HG02885 (cell line): ENCODE measurements at regions not wholly inside any gene's neighbourhood (a gene's known extent, or its start where the extent isn't known, plus 50 kb on each side); places are given as distances from the start of the nearest gene placed in this dataset.
"Not testable (repeated sequence)": the region's sequence is repeated elsewhere in the genome, so short reads cannot be mapped to it uniquely, and the experiment has no call there.

Source experiments
- ATAC-seq: cut with Tn5 transposase; IDR thresholded peaks from one replicate; pipeline ENCODE4 v1.9.1; 2021; ENCODE audit warnings: mild to moderate bottlenecking; ENCODE audit not compliant: unreplicated experiment, poor library complexity

- no peak for ATAC-seq
Measured at GRCh38 chr1:55474168-55474786, 259.1 kb upstream of the USP24 start.

DNA sequence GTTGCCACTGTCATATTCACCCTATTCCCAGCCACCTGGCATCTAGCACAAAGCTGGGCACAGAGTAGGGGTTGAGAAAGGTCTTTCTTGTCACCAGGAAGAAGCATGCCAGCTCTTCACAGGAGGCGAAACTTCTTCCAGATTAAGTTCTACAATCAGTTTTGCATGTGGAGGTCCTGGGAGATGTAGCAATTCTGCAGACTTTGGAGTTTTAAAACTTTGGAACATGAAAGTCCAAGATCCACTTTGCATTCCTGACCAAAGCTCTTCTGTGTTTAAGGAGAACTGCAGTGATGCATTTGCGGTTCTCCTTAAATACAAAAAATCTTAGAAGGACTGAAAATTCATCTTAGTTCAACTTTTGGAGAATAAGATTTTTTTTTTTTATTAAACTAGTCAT lies 258.5 kb upstream of the USP24 start:
- ATAC-seq: no peak

DNA sequence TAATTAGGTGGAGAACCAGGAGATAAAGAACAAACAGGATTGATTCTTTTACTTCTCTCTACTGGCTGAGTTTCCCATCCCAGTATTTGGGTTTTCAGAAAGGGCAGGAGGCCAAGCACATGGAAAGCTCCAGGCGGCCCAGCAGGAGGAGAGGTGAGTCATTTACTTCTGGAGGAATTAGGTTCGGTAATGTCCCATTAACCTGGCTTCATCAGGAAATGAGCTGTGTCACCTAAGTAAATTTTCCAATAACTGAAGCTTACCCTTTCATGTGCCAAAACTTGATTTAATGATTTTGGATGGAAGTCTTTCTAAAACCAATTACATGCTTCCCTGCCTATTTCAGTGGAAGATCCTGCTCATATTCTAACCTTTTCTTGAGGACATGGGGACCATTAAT lies 257.6 kb upstream of the USP24 start:
- ATAC-seq: no peak

- ATAC-seq: no peak
Measured at GRCh38 chr1:55472115-55472514, 257.0 kb upstream of the USP24 start.

GRCh38 chr1:55468142-55468795 lies 253.1 kb upstream of the USP24 start:
- ATAC-seq: no peak

DNA sequence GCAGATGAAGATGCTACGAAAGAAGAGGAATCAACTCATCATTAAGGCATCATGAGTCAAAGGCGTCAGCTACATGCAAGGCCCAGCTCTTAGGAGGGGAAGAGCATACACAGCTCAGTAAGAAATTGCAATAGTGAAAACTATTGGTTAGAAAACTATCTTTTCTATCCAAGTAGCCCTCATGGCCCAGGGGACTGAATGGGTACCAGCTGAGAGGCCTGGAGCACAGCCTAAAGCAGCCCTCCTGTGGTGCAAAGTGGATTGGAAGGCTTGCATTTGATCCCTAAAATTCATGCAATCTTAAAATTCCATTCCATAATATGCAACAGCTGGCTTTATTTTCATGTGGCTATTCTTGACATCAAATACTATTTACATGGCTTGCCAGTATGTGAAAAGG lies 251.8 kb upstream of the USP24 start:
- ATAC-seq: no peak

DNA sequence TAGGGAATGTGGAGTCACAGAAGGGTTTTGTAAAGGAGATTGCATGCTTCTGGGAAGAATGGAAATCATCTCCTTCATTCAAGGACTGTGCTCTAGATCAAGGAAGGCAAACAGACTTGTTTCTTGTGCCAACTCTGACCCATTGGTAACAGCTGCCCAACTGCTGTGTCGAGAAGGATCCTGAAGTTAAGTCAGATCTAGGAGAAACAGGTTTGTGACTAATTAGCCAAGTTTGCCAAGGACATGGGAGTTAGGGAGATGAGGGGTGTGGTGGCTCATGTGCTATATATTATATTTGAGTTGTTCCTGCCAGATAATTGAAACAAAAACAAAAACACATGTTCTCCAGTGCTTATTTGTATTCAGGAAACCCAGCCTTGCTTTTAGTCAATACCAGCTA lies 251.2 kb upstream of the USP24 start:
- no peak for ATAC-seq

GRCh38 chr1:55464550-55464949 lies 249.4 kb upstream of the USP24 start:
- no peak for ATAC-seq

DNA sequence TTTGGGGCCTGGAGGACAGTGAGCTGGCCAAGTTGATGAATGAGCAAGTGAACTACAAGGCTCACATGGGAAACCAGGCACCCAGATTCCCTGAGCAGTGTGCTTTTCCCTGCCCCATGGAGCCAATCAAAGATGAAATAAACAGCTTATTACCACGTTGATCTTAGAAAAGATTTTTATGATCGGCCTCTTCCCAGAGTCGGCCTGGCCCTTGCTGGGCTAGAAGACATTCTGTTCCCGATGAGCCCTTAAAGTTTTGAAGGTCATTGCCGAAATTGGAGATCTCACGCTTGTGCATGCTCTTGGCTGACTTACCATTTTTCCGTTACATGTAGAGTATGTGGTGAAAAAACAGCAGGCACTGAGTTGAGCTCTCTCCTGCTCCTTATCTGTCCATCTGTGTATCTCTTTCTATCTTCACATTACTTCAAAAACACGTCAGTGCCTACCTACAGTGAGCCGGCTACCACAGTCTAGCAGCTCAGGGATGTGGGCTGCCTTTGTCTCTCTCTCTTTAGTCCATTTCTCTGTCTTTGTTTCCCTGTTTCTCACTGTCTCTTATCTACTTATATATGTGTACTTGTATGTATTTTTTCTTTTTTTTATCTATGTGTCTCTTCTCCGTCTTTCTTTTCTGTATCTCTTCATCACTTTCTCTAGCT lies 248.8 kb upstream of the USP24 start:
- ATAC-seq: no peak

- no peak for ATAC-seq
Measured at GRCh38 chr1:55457874-55458273, 242.7 kb upstream of the USP24 start.

DNA sequence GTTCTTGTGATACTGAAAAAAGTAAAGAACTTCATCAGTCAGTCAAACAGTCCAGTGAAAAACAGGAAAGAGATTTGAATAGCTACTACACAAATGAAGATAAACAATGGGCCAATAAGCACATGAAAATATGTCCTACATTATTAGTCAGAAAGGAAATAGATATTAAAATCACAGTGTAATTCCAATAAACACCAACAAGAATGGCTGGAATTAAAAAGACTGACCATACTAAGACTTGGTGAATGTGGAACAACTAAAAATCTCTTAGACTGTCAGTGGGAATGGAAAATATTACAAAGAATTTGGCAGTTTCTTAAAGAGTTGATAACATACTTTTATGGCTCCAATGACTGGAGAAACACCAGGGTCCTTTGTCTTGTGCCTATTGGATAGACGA lies 241.8 kb upstream of the USP24 start:
- ATAC-seq: no peak

DNA sequence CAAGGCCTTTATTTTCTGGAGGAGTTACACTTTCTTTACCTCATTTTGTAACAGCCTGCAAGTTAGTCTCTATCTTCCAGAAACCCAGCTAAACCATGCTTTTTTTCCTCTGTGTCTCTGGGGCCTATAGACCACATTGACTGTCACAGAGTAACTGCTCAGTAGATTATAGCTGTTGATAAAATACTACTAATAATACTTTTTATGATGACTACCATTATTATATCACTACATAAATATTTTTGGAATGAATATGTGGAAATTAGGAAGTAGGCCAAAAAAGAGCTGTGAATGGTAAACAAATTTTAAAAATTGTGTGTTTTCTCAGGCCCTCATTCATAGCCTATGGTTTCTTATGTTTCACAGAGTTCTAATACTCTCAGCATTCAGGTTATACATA lies 233.1 kb upstream of the USP24 start:
- no peak for ATAC-seq

DNA sequence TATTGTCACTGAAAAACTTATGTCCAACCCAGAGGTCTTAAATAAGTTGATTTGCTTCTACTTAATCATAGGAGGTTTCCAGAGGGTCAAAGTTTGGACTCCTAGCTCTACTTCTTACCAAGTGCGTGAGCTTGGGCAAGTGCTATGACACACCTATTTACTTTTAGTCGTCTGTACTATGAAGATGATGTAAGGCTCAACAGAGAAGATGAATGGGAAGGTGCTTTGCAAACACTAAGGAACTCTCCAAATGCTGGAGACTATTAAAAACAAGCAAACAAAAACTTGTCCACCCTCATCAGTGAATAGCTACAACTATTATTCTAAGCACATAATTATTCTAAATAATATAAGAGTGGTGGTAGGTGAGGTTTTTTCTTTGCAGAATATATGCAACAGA lies 232.3 kb upstream of the USP24 start:
- no peak for ATAC-seq

GRCh38 chr1:55446351-55446750 lies 231.2 kb upstream of the USP24 start:
- no peak for ATAC-seq

GRCh38 chr1:55445416-55445815 lies 230.3 kb upstream of the USP24 start:
- ATAC-seq: peak; percentile 81

- ATAC-seq: peak; percentile 57
Measured at GRCh38 chr1:55444667-55445066, 229.5 kb upstream of the USP24 start.

GRCh38 chr1:55443175-55443915 lies 228.2 kb upstream of the USP24 start:
- ATAC-seq: no peak

DNA sequence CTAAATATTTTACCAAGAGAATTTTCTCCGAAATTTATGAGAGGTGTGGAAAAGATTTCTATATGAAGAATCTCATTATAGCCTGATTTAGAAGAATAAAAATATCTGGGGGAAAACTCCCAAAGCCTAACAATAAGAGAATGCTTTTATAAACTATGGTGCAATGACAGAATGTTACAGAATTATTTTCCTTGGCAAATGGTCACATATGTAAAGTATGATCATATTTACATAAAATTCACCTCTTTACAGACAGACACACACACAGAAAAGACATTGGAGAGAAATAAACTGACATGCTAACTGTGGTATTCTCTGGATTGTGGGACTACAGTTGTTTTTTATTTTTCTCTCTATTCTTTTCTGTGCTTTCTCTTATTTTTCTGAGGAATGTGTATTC lies 226.3 kb upstream of the USP24 start:
- no peak for ATAC-seq

DNA sequence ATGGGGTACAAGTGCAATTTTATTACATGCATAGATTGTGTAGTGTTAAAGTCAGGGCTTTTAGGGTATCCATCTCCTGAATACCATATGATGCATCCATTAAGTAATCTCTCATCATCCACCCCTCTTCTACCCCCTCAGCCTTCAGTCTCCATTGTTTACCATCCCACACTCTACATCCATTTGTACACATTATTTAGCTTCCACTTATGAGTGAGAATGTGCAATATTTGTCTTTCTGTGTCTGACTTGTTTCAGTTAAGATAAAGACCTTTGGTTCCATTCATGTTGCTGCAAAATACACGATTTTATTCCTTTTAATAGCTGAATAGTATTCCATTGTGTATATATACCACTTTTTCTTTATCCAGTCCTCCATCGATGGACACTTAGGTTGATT lies 222.5 kb upstream of the USP24 start:
- ATAC-seq: no peak

DNA sequence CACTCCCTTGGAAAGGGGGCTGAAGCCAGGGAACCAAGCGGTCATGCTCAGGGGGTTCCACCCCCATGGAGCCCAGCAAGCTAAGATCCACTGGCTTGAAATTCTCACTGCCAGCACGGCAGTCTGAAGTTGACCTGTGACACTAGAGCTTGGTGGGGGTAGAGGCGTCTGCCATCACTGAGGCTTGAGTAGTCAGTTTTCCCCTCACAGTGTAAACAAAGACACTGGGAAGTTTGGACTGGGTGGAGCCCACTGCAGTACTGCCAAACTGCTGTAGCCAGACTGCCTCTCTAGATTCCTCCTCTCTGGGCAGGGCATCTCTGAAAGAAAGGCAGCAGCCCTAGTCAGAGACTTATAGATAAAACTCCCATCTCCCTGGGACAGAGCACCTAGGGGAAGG lies 215.6 kb upstream of the USP24 start:
- not testable (repeated sequence) for ATAC-seq

DNA sequence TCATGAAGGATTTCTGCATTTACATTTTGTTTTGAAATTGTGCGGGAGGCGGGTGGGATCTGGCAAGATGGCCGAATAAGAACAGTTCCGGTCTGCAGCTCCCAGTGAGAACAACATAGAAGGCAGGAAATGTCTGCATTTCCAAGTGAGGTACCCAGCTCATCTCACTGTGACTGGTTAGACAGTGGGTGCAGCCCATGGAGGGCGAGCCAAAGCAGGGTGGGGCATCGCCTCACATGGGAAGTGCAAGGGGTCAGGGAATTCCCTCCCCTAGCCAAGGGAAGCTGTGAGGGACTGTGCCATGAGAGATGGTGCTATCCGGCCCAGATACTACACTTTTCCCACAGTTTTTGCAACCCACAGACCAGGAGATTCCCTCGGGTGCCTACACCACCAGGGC lies 215.0 kb upstream of the USP24 start:
- not testable (repeated sequence) for ATAC-seq
